ENCODE measurements at regions not wholly inside any gene's neighbourhood (a gene's known extent, or its start where the extent isn't known, plus 50 kb on each side); places are given as distances from the start of the nearest gene placed in this dataset.

DNA sequence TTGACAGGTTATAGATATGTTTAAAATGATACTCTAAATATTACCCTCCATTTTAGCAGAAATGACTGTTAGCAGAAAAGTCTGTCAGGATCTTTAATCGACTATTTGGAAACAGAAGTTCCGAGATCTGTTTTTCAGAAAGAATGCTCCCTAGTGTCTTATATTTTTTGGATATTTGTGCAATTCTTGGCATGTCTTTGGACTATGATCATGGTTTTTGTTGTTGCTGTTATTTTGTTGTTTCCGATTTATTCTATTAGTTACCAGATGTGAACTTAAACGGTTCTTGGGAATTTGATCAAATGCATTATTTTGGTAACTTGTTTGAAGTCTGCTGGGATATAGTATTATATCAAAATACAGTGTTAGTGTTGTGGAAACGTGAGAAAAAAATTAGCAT is 106.4 kb upstream of the CEP162 start:
- Histone ChIP-seq H4K20me1 (replicated peaks in 1 of 2; ENCODE audit: control insufficient read depth in 1 of 2, insufficient read depth in 2 of 2, low read length in 2 of 2) (no peaks in the 10 kb centered on the region), H3K79me1 (ENCODE audit: low read depth, low read length) (no peaks in the 10 kb centered on the region), H3K56ac (replicated peaks; ENCODE audit: insufficient read length, low read depth, low read length) (no peak overlapping the region), H2BK120ac (replicated peaks; ENCODE audit: low read depth, low read length) (no peak overlapping the region), H2AK5ac (ENCODE audit: low read depth, low read length) (no peak overlapping the region), H3K23ac (ENCODE audit: insufficient read length) (no peak overlapping the region), H4K91ac (replicated peaks; ENCODE audit: insufficient read length, low read length) (no peak overlapping the region), H3K4ac (replicated peaks; ENCODE audit: insufficient read length, low read depth, low read length) (no peak overlapping the region), H4K5ac (ENCODE audit: insufficient read length, low read depth, low read length) (no peak overlapping the region), H3K4me3 (ENCODE audit: extremely low read depth in 1 of 4, insufficient read depth in 2 of 4, low read depth in 3 of 4, low read length in 4 of 4) (no peak overlapping the region), H3K23me2 (ENCODE audit: low read depth, low read length) (no peaks in the 10 kb centered on the region), H3K14ac (ENCODE audit: insufficient read length) (no peak overlapping the region), H3K79me2 (ENCODE audit: control insufficient read depth in 1 of 2, insufficient read depth in 2 of 2, low read length in 2 of 2) (no peaks in the 10 kb centered on the region), H3K9ac (replicated peaks in 1 of 4; ENCODE audit: extremely low read depth in 1 of 4, low read depth in 3 of 4, low read length in 3 of 4) (no peak overlapping the region), H2BK20ac (ENCODE audit: low read length) (no peak overlapping the region), H3K4me1 (replicated peaks in 1 of 4; ENCODE audit: control insufficient read depth in 3 of 4, insufficient read depth in 4 of 4, low read length in 3 of 4) (peaks cover 0 to 3% (median 0%) of the 10 kb centered on the region in 4 experiments; a peak in 1 of 7 replicates), H3K36me3 (ENCODE audit: control insufficient read depth in 2 of 4, insufficient read depth in 4 of 4, low read length in 3 of 4) (no peaks in the 10 kb centered on the region), H2BK15ac (ENCODE audit: low read length) (no peak overlapping the region), H2BK5ac (ENCODE audit: low read depth, low read length) (no peak overlapping the region), H3K9me3 (ENCODE audit: insufficient read depth in 2 of 2, low read depth in 1 of 2, low read length in 1 of 2) (no peaks in the 10 kb centered on the region), H3K4me2 (ENCODE audit: insufficient read depth in 1 of 2, low read depth in 2 of 2, low read length in 2 of 2) (no peak overlapping the region), H3K18ac (ENCODE audit: extremely low read depth, low read length) (no peak overlapping the region), H3K27ac (ENCODE audit: low read depth, low read length) (no peak overlapping the region), H3K27me3 (replicated peaks in 1 of 4; ENCODE audit: control insufficient read depth in 3 of 4, extremely low read depth in 1 of 4, insufficient read depth in 3 of 4, low read length in 3 of 4) (no peaks in the 10 kb centered on the region), H4K8ac (ENCODE audit: extremely low read depth, insufficient read depth, low read length) (no peak overlapping the region), H2AFZ (ENCODE audit: low read length) (no peak overlapping the region), H2BK12ac (ENCODE audit: low read depth, low read length) (no peak overlapping the region)
- 81% methylated on average over 5 of the region's 5 CpGs; no CpG with 5 or more reads in 1 of the 2 experiments for WGBS, 2 experiments (ENCODE audit: extremely low coverage in 1 of 2, insufficient coverage in 1 of 2, insufficient read length in 1 of 2, insufficient replicate concordance in 2 of 2, low coverage in 1 of 2, low lambda C conversion rate in 2 of 2, missing lambda C conversion rate in 1 of 2)
- FAIRE-seq (no peak), DNase-seq (ENCODE audit: low read depth in 1 of 2, low spot score in 2 of 2) (no peak)
- TF ChIP-seq RBBP5 (IDR thresholded peaks at IDR 0.05; ENCODE audit: borderline replicate concordance, low read depth, low read length) (no peak), HDAC2 (IDR thresholded peaks at IDR 0.05; ENCODE audit: borderline replicate concordance in 1 of 2, low read depth in 2 of 2, low read length in 2 of 2) (no peak)
- POLR2A ChIA-PET (ENCODE audit: partially characterized antibody), result no interaction called here
- CTCF ChIA-PET (ENCODE audit: partially characterized antibody), result interaction anchor here (0.8 to 1.3 kb wide), 2 partner anchors 11 to 49 kb away, joined by 3 to 5 read pairs; no protein-coding TSS in a partner anchor

All from H1 (cell line).